GM21723 (cell line): ENCODE measurements at regions not wholly inside any gene's neighbourhood (a gene's known extent, or its start where the extent isn't known, plus 50 kb on each side); places are given as distances from the start of the nearest gene placed in this dataset.

Source experiments
- ATAC-seq: cut with Tn5 transposase; IDR thresholded peaks from one replicate; pipeline ENCODE4 v1.9.1; 2021; ENCODE audit warnings: mild to moderate bottlenecking, moderate library complexity; ENCODE audit not compliant: unreplicated experiment

- no peak for ATAC-seq
These were observed 305.9 kb upstream of the ARGLU1 start for GRCh38 chr13:106873810-106874209.

GRCh38 chr13:106867249-106867648 lies 299.3 kb upstream of the ARGLU1 start:
- no peak for ATAC-seq

- no peak for ATAC-seq
These were observed 297.9 kb upstream of the ARGLU1 start for GRCh38 chr13:106865716-106866440.

- ATAC-seq, result no peak
These were observed 291.6 kb upstream of the ARGLU1 start for GRCh38 chr13:106859533-106859904.

GRCh38 chr13:106858903-106859532 lies 291.1 kb upstream of the ARGLU1 start:
- ATAC-seq, result no peak

- no peak for ATAC-seq
These were observed 284.5 kb upstream of the ARGLU1 start for GRCh38 chr13:106852436-106852835.

- ATAC-seq, result no peak
These were observed 283.2 kb upstream of the ARGLU1 start for GRCh38 chr13:106850973-106851650.

- no peak for ATAC-seq
These were observed 278.9 kb upstream of the ARGLU1 start for GRCh38 chr13:106846571-106847448.

- ATAC-seq, result no peak
These were observed 268.4 kb upstream of the ARGLU1 start for GRCh38 chr13:106836186-106836802.

GRCh38 chr13:106835477-106835876 lies 267.5 kb upstream of the ARGLU1 start:
- no peak for ATAC-seq

- ATAC-seq, result no peak
These were observed 254.0 kb upstream of the ARGLU1 start for GRCh38 chr13:106821979-106822378.

GRCh38 chr13:106819413-106820180 lies 251.7 kb upstream of the ARGLU1 start:
- no peak for ATAC-seq

- ATAC-seq, result no peak
These were observed 251.0 kb upstream of the ARGLU1 start for GRCh38 chr13:106818971-106819370.

GRCh38 chr13:106815545-106815944 lies 247.6 kb upstream of the ARGLU1 start:
- no peak for ATAC-seq

- no peak for ATAC-seq
These were observed 246.5 kb upstream of the ARGLU1 start for GRCh38 chr13:106814463-106814862.

GRCh38 chr13:106810069-106810468 lies 242.1 kb upstream of the ARGLU1 start:
- ATAC-seq, result no peak

GRCh38 chr13:106804991-106805390 lies 237.1 kb upstream of the ARGLU1 start:
- no peak for ATAC-seq

- no peak for ATAC-seq
These were observed 235.0 kb upstream of the ARGLU1 start for GRCh38 chr13:106802917-106803316.

GRCh38 chr13:106799781-106800335 lies 231.9 kb upstream of the ARGLU1 start:
- no peak for ATAC-seq
